Sigmoid colon (tissue), 6 donors: ENCODE measurements at regions not wholly inside any gene's neighbourhood (a gene's known extent, or its start where the extent isn't known, plus 50 kb on each side); places are given as distances from the start of the nearest gene placed in this dataset.

Source experiments
- DNase-seq: peaks from one replicate; pipeline ENCODE4 v3.0.0-alpha.2; 2019
- H3K27ac ChIP-seq, 4 donors: fragments of 200-600 bp; sonication (generic); one replicate each; pipeline ENCODE4 v1.5.1; 2016 to 2019; ENCODE audit warnings: mild to moderate bottlenecking in 1 of 4
- H3K27me3 ChIP-seq, 3 donors: fragments of 200-600 bp; sonication (generic); one replicate each; pipeline ENCODE4 v1.5.1; 2019; ENCODE audit warnings: mild to moderate bottlenecking in 1 of 3
- H3K36me3 ChIP-seq, 4 donors: fragments of 200-600 bp; sonication (generic); one replicate each; pipeline ENCODE4 v1.5.1; 2016 to 2019
- H3K4me1 ChIP-seq, 4 donors: fragments of 200-600 bp; sonication (generic); one replicate each; pipeline ENCODE4 v1.5.1; 2017 to 2019
- H3K4me3 ChIP-seq, 4 donors: fragments of 200-600 bp; sonication (generic); one replicate each; pipeline ENCODE4 v1.5.1; 2017 to 2019; ENCODE audit warnings: mild to moderate bottlenecking in 2 of 4, moderate library complexity in 1 of 4
- H3K9me3 ChIP-seq, 4 donors: fragments of 200-600 bp in 3 of 4; sonication (generic) in 3 of 4; one replicate each; pipeline versions ENCODE4 v1.5.1 to v1.6.1; 2013 to 2019
- EP300 ChIP-seq, 4 donors: sonication (generic); formaldehyde crosslinking; IDR thresholded peaks; one replicate each; pipeline ENCODE4 v1.6.1; 2017; ENCODE audit warnings: antibody characterized with exemption in 4 of 4
- POLR2A ChIP-seq, 2 donors: fragments of 450-650 bp; IDR thresholded peaks; one replicate each; pipeline ENCODE4 v1.6.1; 2016; ENCODE audit warnings: antibody characterized with exemption in 2 of 2, mild to moderate bottlenecking in 2 of 2, moderate library complexity in 2 of 2
- POLR2AphosphoS5 ChIP-seq, 4 donors: sonication (generic); formaldehyde crosslinking; IDR thresholded peaks; one replicate each; pipeline ENCODE4 v1.6.1; 2017; ENCODE audit warnings: antibody characterized with exemption in 4 of 4
- WGBS, 2 donors: extraction: QIAGEN DNeasy Blood & Tissue Kit; methylation state at CpG; one replicate each; pipeline ENCODE4 v1.1.7; 2013; 5-methylcytosine and 5-hydroxymethylcytosine counted together
- intact Hi-C: fragments of 100-400 bp; cut with DNase I; formaldehyde crosslinking; loops from one replicate; pipeline ENCODE4 v1.15.1; 2023
- TF ChIP-seq, protein P1 (sequence below), 4 experiments: fragments of 450-650 bp in 3 of 4; fragments of 200-600 bp in 1 of 4; IDR thresholded peaks; one replicate each; pipeline ENCODE4 v1.5.1; 2016 to 2019; ENCODE audit warnings: antibody characterized with exemption in 4 of 4, mild to moderate bottlenecking in 3 of 4, moderate library complexity in 2 of 4
- donor health status: healthy with polysubstance abuse.
- donor health status: healthy.

DNA sequence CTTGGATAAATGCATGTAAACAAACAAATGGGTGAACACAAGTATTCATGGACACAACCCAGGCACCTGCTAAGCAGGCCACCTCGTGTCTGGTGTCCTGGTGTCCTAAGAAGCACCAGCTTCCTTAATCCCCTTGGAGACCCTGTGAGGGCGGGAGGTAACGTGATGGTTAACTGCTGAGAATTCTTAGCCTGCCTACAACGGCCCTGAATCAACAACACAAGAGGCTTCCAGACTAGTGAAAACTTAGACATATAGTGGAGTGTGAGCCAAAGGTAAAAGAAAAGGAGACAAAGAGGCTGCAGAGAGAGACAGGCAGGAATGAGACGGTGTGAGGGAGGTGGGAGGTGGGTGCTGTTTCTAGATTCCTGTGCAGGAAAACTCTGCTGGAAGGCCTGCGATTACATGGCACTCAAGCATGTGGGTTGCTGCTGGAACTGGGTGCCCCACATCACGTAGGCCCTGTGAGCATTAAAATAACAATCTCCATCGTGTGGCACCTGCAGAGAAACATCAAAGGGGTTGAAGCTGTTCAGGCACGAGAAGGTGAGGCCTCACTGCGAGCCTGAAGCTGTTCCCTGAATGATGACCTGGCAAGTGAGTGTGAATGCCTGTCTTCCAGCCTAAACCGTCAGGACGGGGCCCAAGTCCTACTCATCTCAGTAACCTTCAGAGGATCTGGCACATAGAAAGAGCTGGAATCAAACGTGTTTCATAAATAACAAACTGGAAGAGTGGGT is 64.2 kb downstream of the RPL37A start:
- Histone ChIP-seq H3K4me3 (no peak overlapping the region), H3K9me3 (no peaks in the 10 kb centered on the region), H3K4me1 (peaks cover 0 to 22% (median 15%) of the 10 kb centered on the region in 4 donors), H3K27me3 (no peaks in the 10 kb centered on the region), H3K27ac (peak overlapping the region in 1 of 4 donors; percentile 82), H3K36me3 (no peaks in the 10 kb centered on the region)
- intact Hi-C loops, result no loop called here
- no peak for DNase-seq
- TF ChIP-seq POLR2A (IDR thresholded peaks at IDR 0.05) (no peak), EP300 (IDR thresholded peaks at IDR 0.05) (no peak), POLR2AphosphoS5 (IDR thresholded peaks at IDR 0.05) (no peak)
- TF ChIP-seq, protein P1, sequence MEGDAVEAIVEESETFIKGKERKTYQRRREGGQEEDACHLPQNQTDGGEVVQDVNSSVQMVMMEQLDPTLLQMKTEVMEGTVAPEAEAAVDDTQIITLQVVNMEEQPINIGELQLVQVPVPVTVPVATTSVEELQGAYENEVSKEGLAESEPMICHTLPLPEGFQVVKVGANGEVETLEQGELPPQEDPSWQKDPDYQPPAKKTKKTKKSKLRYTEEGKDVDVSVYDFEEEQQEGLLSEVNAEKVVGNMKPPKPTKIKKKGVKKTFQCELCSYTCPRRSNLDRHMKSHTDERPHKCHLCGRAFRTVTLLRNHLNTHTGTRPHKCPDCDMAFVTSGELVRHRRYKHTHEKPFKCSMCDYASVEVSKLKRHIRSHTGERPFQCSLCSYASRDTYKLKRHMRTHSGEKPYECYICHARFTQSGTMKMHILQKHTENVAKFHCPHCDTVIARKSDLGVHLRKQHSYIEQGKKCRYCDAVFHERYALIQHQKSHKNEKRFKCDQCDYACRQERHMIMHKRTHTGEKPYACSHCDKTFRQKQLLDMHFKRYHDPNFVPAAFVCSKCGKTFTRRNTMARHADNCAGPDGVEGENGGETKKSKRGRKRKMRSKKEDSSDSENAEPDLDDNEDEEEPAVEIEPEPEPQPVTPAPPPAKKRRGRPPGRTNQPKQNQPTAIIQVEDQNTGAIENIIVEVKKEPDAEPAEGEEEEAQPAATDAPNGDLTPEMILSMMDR (IDR thresholded peaks at IDR 0.05), result no peak
- 84 to 86% methylated on average over 13 of the region's 13 CpGs for WGBS, 2 donors

DNA sequence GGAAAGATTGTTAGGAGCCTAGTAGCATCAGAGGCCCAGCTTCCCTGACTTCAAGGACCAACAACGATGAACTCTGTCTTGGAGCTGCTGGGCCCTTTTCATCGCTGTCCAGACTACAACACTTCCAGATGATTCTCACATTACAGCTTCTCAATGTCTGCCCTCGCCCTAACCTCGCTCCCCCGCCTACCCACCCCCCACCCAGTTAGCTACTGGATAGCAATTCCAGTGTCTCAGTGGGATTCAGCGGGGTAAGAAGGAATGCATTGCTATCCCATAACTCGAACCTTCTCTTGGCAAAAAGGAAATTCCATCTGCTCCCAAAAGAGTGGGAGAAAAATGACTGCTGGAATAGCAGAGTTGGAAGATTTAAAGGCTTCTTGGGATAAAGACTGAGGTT is 65.0 kb downstream of the RPL37A start:
- no peaks in the 10 kb centered on the region for H3K36me3 ChIP-seq
- no peak for DNase-seq
- H3K27ac ChIP-seq, result no peak overlapping the region
- peaks cover 0 to 22% (median 15%) of the 10 kb centered on the region in 4 donors for H3K4me1 ChIP-seq
- intact Hi-C loops, result no loop called here
- no peak for TF ChIP-seq POLR2A (IDR thresholded peaks at IDR 0.05)
- TF ChIP-seq POLR2AphosphoS5 (IDR thresholded peaks at IDR 0.05), result no peak
- TF ChIP-seq, protein P1 (IDR thresholded peaks at IDR 0.05), result no peak
- no peak for TF ChIP-seq EP300 (IDR thresholded peaks at IDR 0.05)
- no peaks in the 10 kb centered on the region for H3K27me3 ChIP-seq
- H3K9me3 ChIP-seq, result no peaks in the 10 kb centered on the region
- 93 to 94% methylated on average over 7 of the region's 7 CpGs for WGBS, 2 donors
- H3K4me3 ChIP-seq, result no peak overlapping the region

DNA sequence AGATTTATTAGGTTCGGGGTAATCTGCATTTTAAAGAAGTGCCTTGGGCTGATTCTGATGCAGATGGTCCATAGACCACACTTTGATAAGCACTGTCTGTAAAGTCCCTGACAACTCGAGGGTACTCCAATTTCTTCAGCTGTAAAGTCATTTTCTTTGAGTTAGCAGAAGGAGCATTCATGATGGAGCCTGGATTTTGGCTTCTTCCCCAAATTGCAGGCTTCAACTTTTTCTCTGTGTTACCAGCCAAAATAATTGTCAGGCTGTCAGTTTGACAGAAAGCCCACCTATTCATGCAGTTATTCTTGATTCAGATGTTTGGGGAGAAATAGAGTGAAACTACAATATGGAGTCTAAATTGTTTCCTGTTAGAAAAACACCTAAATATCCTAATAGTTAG is 66.0 kb downstream of the RPL37A start:
- H3K27me3 ChIP-seq, result no peaks in the 10 kb centered on the region
- H3K9me3 ChIP-seq, result no peaks in the 10 kb centered on the region
- no peaks in the 10 kb centered on the region for H3K36me3 ChIP-seq
- no peak for TF ChIP-seq EP300 (IDR thresholded peaks at IDR 0.05)
- TF ChIP-seq POLR2A (IDR thresholded peaks at IDR 0.05), result no peak
- TF ChIP-seq, protein P1 (IDR thresholded peaks at IDR 0.05), result no peak
- TF ChIP-seq POLR2AphosphoS5 (IDR thresholded peaks at IDR 0.05), result no peak
- 72 to 81% methylated on average over 2 of the region's 2 CpGs for WGBS, 2 donors
- no peak overlapping the region for H3K27ac ChIP-seq
- no peak overlapping the region for H3K4me3 ChIP-seq
- peaks cover 0 to 18% (median 14%) of the 10 kb centered on the region in 4 donors for H3K4me1 ChIP-seq
- intact Hi-C loops, result no loop called here
- no peak for DNase-seq

DNA sequence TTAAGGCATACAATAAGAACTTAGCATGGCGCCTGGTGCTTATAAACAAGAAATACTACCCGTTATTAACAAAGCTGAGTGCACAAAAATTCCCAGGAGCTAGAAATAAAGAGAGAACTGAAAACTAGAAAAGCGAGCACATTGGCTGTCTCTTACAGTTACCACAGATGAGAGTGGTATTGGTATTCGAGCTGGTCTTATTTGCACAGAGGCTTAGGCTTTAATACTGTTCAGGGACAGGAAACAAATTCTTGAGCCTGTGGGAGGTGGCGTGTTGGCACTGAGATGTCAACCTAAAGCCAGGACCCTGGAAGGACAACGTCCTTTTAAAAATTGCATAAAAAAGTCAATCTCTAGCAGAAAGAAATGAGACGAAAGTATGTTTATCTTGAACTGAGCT is 67.3 kb upstream of the IGFBP2 start:
- 85 to 90% methylated on average over 7 of the region's 7 CpGs for WGBS, 2 donors
- no peak overlapping the region for H3K27ac ChIP-seq

More for the DNA sequence above, 67.3 kb upstream of the IGFBP2 start:
- intact Hi-C loops, result no loop called here
- Histone ChIP-seq H3K4me1 (peaks cover 0 to 8% (median 6%) of the 10 kb centered on the region in 4 donors), H3K9me3 (no peaks in the 10 kb centered on the region), H3K36me3 (no peaks in the 10 kb centered on the region), H3K4me3 (no peak overlapping the region), H3K27me3 (no peaks in the 10 kb centered on the region)
- TF ChIP-seq POLR2A (IDR thresholded peaks at IDR 0.05), result no peak
- no peak for TF ChIP-seq POLR2AphosphoS5 (IDR thresholded peaks at IDR 0.05)
- TF ChIP-seq EP300 (IDR thresholded peaks at IDR 0.05), result no peak
- TF ChIP-seq, protein P1 (IDR thresholded peaks at IDR 0.05), result no peak
- no peak for DNase-seq
